Liver (tissue), 8 donors: ENCODE measurements at regions not wholly inside any gene's neighbourhood (a gene's known extent, or its start where the extent isn't known, plus 50 kb on each side); places are given as distances from the start of the nearest gene placed in this dataset.

Experiments used
- DNase-seq: peaks from one replicate; pipeline ENCODE4 v3.0.0-alpha.2; 2017; ENCODE audit warnings: low spot score
- H3K27ac ChIP-seq, 2 donors: one replicate each; pipeline ENCODE4 v1.7.0; 2013; ENCODE audit warnings: inconsistent platforms in 2 of 2, low read length in 2 of 2, control low read depth in 1 of 2, low read depth in 1 of 2, mild to moderate bottlenecking in 1 of 2
- H3K27me3 ChIP-seq, 4 donors: one replicate each; pipeline versions ENCODE4 v1.6.1 to v1.7.0; 2013; ENCODE audit warnings: low read length in 3 of 4, inconsistent platforms in 1 of 4, mild to moderate bottlenecking in 1 of 4, moderate library complexity in 1 of 4; ENCODE audit not compliant: control insufficient read depth in 4 of 4, insufficient read depth in 4 of 4
- H3K36me3 ChIP-seq, 4 donors: one replicate each; pipeline versions ENCODE4 v1.6.1 to v1.7.0; 2013; ENCODE audit warnings: low read length in 3 of 4, mild to moderate bottlenecking in 3 of 4, low read depth in 1 of 4, moderate library complexity in 1 of 4; ENCODE audit not compliant: control insufficient read depth in 4 of 4, insufficient read depth in 3 of 4
- H3K4me1 ChIP-seq, 4 donors: one replicate each; pipeline versions ENCODE4 v1.6.1 to v1.7.0; 2013; ENCODE audit warnings: low read length in 3 of 4, mild to moderate bottlenecking in 3 of 4, moderate library complexity in 1 of 4; ENCODE audit not compliant: control insufficient read depth in 4 of 4, insufficient read depth in 4 of 4
- H3K4me3 ChIP-seq, 3 donors: one replicate each; pipeline versions ENCODE4 v1.6.1 to v1.7.0; 2013; ENCODE audit warnings: low read length in 3 of 3, control low read depth in 1 of 3, low read depth in 1 of 3, mild to moderate bottlenecking in 1 of 3
- H3K9ac ChIP-seq, 2 donors: one replicate each; pipeline ENCODE4 v1.7.0; 2013; ENCODE audit warnings: low read length in 2 of 2, mild to moderate bottlenecking in 2 of 2, moderate library complexity in 2 of 2, control low read depth in 1 of 2, low read depth in 1 of 2
- H3K9me3 ChIP-seq, 4 donors: one replicate each; pipeline versions ENCODE4 v1.6.1 to v1.7.0; 2013; ENCODE audit warnings: low read length in 3 of 4; ENCODE audit not compliant: control insufficient read depth in 4 of 4
- EGR1 ChIP-seq, 2 donors: IDR thresholded peaks; 2 replicates each; pipeline ENCODE4 v1.6.1; 2016 to 2018; ENCODE audit warnings: antibody characterized with exemption in 2 of 2, low read depth in 2 of 2
- FOXA1 ChIP-seq: IDR thresholded peaks from 2 replicates; pipeline ENCODE4 v1.6.1; 2016; ENCODE audit warnings: antibody characterized with exemption
- GABPA ChIP-seq, 2 donors: IDR thresholded peaks in 1 of 2; conservative IDR thresholded peaks in 1 of 2; 2 replicates each; pipeline ENCODE4 v1.6.1; 2016; ENCODE audit warnings: antibody characterized with exemption in 2 of 2, mild to moderate bottlenecking in 1 of 2, moderate library complexity in 1 of 2
- HNF4A ChIP-seq, 2 donors: conservative IDR thresholded peaks; 2 replicates each; pipeline ENCODE4 v1.6.1; 2016; ENCODE audit warnings: antibody characterized with exemption in 2 of 2, mild to moderate bottlenecking in 2 of 2
- HNF4G ChIP-seq: IDR thresholded peaks from 2 replicates; pipeline ENCODE4 v1.6.1; 2016; ENCODE audit warnings: antibody characterized with exemption
- JUND ChIP-seq, 2 donors: IDR thresholded peaks; 2 replicates each; pipeline ENCODE4 v1.6.1; 2016; ENCODE audit warnings: antibody characterized with exemption in 2 of 2
- NR2F2 ChIP-seq: IDR thresholded peaks from 2 replicates; pipeline ENCODE4 v1.6.1; 2016; ENCODE audit warnings: antibody characterized with exemption
- RAD21 ChIP-seq, 2 donors: IDR thresholded peaks; 2 replicates each; pipeline ENCODE4 v1.6.1; 2016; ENCODE audit warnings: antibody characterized with exemption in 2 of 2, mild to moderate bottlenecking in 2 of 2
- RXRA ChIP-seq, 2 donors: IDR thresholded peaks; 2 replicates each; pipeline ENCODE4 v1.6.1; 2017 to 2018; ENCODE audit warnings: antibody characterized with exemption in 2 of 2, mild to moderate bottlenecking in 1 of 2
- SP1 ChIP-seq: IDR thresholded peaks from 2 replicates; pipeline ENCODE4 v1.6.1; 2018; ENCODE audit warnings: antibody characterized with exemption, mild to moderate bottlenecking
- TAF1 ChIP-seq: conservative IDR thresholded peaks from 2 replicates; pipeline ENCODE4 v1.6.1; 2016; ENCODE audit warnings: antibody characterized with exemption, mild to moderate bottlenecking
- YY1 ChIP-seq: IDR thresholded peaks from 2 replicates; pipeline ENCODE4 v1.6.1; 2016; ENCODE audit warnings: antibody characterized with exemption, mild to moderate bottlenecking
- WGBS: extraction: QIAGEN DNeasy Blood & Tissue Kit; methylation state at CpG from one replicate; pipeline ENCODE4 v1.1.7; 2013; 5-methylcytosine and 5-hydroxymethylcytosine counted together
- TF ChIP-seq, protein P1 (sequence below): IDR thresholded peaks from 2 replicates; pipeline ENCODE4 v1.6.1; 2016; ENCODE audit warnings: antibody characterized with exemption
- TF ChIP-seq, protein P2 (sequence below): fragments of 150-350 bp; IDR thresholded peaks from 2 replicates; pipeline ENCODE4 v1.5.1; 2017; ENCODE audit warnings: improper control_type of control experiment, low read depth, low read length; ENCODE audit not compliant: missing input control
- TF ChIP-seq, protein P3 (sequence below): IDR thresholded peaks from 2 replicates; pipeline ENCODE4 v1.6.1; 2016; ENCODE audit warnings: antibody characterized with exemption
- TF ChIP-seq, protein P4 (sequence below): IDR thresholded peaks from 2 replicates; pipeline ENCODE4 v1.6.1; 2016; ENCODE audit warnings: antibody characterized with exemption, mild to moderate bottlenecking
- donor health status: healthy.
- donor health status: healthy.
- donor health status: healthy.
- donor health status: healthy.
- donor health status: healthy.

DNA sequence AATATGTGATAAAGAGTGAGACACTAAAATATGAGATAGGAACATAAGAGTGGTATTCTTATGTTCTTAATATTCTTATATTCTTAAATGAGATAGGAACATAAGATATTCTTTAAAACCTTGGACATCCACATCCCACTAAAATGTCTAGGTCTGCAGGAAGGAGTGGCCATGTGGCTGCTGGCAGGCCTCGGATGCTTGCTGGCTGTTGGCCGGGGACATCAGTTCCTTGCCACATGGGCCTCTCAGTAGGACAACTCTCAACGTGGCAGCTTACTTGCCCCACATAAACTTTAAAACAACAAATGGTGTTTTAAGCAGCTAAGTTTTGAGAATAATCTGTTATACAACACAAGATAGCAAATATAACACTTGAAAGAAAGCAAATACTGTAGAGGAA lies 240.1 kb downstream of the CASP12 start:
- Histone ChIP-seq H3K27ac (no peak overlapping the region), H3K27me3 (no peaks in the 10 kb centered on the region), H3K9ac (no peak overlapping the region), H3K9me3 (no peaks in the 10 kb centered on the region), H3K4me1 (no peaks in the 10 kb centered on the region), H3K36me3 (no peaks in the 10 kb centered on the region), H3K4me3 (no peak overlapping the region)
- no peak for DNase-seq
- 76% methylated on average over 3 of the region's 3 CpGs for WGBS
- no peak for TF ChIP-seq RXRA (IDR thresholded peaks at IDR 0.05)
- no peak for TF ChIP-seq FOXA1
- TF ChIP-seq, protein P1, sequence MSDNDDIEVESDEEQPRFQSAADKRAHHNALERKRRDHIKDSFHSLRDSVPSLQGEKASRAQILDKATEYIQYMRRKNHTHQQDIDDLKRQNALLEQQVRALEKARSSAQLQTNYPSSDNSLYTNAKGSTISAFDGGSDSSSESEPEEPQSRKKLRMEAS = no peak
- TF ChIP-seq HNF4G = no peak
- TF ChIP-seq RAD21 (IDR thresholded peaks at IDR 0.05) = no peak
- no peak for TF ChIP-seq TAF1
- no peak for TF ChIP-seq HNF4A (conservative IDR thresholded peaks at IDR 0.05)
- no peak for TF ChIP-seq NR2F2
- TF ChIP-seq, protein P2, sequence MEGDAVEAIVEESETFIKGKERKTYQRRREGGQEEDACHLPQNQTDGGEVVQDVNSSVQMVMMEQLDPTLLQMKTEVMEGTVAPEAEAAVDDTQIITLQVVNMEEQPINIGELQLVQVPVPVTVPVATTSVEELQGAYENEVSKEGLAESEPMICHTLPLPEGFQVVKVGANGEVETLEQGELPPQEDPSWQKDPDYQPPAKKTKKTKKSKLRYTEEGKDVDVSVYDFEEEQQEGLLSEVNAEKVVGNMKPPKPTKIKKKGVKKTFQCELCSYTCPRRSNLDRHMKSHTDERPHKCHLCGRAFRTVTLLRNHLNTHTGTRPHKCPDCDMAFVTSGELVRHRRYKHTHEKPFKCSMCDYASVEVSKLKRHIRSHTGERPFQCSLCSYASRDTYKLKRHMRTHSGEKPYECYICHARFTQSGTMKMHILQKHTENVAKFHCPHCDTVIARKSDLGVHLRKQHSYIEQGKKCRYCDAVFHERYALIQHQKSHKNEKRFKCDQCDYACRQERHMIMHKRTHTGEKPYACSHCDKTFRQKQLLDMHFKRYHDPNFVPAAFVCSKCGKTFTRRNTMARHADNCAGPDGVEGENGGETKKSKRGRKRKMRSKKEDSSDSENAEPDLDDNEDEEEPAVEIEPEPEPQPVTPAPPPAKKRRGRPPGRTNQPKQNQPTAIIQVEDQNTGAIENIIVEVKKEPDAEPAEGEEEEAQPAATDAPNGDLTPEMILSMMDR = no peak
- no peak for TF ChIP-seq GABPA (IDR thresholded peaks at IDR 0.05 in 1 of 2, conservative IDR thresholded peaks at IDR 0.05 in 1 of 2)
- TF ChIP-seq SP1 = no peak

DNA sequence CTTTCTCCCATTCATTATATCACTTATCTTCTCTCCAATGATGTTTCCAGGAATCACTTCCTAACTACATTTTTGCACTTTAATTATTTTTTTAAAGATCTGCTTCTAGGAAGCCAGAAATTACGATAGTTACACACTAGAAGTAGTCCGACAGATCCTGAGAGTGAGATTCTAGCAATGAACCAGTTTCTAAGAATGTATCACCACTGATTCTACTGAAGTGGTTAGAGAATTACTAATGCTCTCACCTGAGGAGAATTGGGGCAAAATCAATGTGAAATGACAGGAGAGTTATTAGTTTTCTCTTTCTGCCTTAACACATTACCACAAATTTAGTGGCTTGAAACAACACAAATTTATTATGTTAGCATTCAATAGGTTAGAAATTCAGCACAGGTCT lies 241.2 kb downstream of the CASP12 start:
- no peaks in the 10 kb centered on the region for H3K27me3 ChIP-seq
- no peaks in the 10 kb centered on the region for H3K9me3 ChIP-seq
- H3K36me3 ChIP-seq = no peaks in the 10 kb centered on the region
- TF ChIP-seq RAD21 (IDR thresholded peaks at IDR 0.05) (no peak), EGR1 (IDR thresholded peaks at IDR 0.05; ENCODE audit: low read depth in 2 of 2) (no peak), TAF1 (no peak), RXRA (IDR thresholded peaks at IDR 0.05) (no peak)
- TF ChIP-seq, protein P3, sequence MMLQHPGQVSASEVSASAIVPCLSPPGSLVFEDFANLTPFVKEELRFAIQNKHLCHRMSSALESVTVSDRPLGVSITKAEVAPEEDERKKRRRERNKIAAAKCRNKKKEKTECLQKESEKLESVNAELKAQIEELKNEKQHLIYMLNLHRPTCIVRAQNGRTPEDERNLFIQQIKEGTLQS = no peak
- no peak for DNase-seq
- WGBS = 76% methylated on average over 2 of the region's 2 CpGs
- no peak overlapping the region for H3K9ac ChIP-seq
- H3K27ac ChIP-seq = no peak overlapping the region
- no peaks in the 10 kb centered on the region for H3K4me1 ChIP-seq
- H3K4me3 ChIP-seq = no peak overlapping the region

DNA sequence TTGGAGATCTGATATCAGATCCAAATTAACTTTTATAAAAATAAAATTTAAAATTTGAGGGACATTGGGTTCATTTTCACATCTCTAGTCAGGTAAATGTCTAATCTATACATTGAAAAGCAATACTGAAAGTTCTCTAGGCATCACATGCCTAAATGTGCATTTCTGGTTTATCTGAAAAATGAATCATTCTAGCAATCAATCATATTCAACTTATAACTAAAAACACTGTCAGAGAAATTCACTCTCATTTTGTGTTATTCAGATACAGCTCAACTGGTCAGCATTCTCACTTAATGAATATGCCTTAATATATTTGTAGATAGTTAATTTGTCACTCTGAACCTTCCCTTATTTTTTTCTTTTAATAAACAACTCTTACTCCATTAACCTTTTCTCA lies 243.2 kb downstream of the CASP12 start:
- no peak for DNase-seq
- Histone ChIP-seq H3K4me3 (no peak overlapping the region), H3K9me3 (no peaks in the 10 kb centered on the region), H3K9ac (no peak overlapping the region), H3K27ac (no peak overlapping the region), H3K4me1 (no peaks in the 10 kb centered on the region), H3K27me3 (no peaks in the 10 kb centered on the region), H3K36me3 (no peaks in the 10 kb centered on the region)
- no peak for TF ChIP-seq RXRA (IDR thresholded peaks at IDR 0.05)
- TF ChIP-seq NR2F2 = no peak
- no peak for TF ChIP-seq EGR1 (IDR thresholded peaks at IDR 0.05; ENCODE audit: low read depth in 2 of 2)
- TF ChIP-seq, protein P4, sequence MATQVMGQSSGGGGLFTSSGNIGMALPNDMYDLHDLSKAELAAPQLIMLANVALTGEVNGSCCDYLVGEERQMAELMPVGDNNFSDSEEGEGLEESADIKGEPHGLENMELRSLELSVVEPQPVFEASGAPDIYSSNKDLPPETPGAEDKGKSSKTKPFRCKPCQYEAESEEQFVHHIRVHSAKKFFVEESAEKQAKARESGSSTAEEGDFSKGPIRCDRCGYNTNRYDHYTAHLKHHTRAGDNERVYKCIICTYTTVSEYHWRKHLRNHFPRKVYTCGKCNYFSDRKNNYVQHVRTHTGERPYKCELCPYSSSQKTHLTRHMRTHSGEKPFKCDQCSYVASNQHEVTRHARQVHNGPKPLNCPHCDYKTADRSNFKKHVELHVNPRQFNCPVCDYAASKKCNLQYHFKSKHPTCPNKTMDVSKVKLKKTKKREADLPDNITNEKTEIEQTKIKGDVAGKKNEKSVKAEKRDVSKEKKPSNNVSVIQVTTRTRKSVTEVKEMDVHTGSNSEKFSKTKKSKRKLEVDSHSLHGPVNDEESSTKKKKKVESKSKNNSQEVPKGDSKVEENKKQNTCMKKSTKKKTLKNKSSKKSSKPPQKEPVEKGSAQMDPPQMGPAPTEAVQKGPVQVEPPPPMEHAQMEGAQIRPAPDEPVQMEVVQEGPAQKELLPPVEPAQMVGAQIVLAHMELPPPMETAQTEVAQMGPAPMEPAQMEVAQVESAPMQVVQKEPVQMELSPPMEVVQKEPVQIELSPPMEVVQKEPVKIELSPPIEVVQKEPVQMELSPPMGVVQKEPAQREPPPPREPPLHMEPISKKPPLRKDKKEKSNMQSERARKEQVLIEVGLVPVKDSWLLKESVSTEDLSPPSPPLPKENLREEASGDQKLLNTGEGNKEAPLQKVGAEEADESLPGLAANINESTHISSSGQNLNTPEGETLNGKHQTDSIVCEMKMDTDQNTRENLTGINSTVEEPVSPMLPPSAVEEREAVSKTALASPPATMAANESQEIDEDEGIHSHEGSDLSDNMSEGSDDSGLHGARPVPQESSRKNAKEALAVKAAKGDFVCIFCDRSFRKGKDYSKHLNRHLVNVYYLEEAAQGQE = no peak
- TF ChIP-seq YY1 = no peak
- no peak for TF ChIP-seq RAD21 (IDR thresholded peaks at IDR 0.05)
- no peak for TF ChIP-seq TAF1
- TF ChIP-seq FOXA1 = no peak
- TF ChIP-seq, protein P2 = no peak
- TF ChIP-seq, protein P3 = no peak
- TF ChIP-seq HNF4A (conservative IDR thresholded peaks at IDR 0.05) = no peak
- TF ChIP-seq JUND (IDR thresholded peaks at IDR 0.05) = no peak
